Caki2 (cell line): ENCODE measurements at regions not wholly inside any gene's neighbourhood (a gene's known extent, or its start where the extent isn't known, plus 50 kb on each side); places are given as distances from the start of the nearest gene placed in this dataset.
"Not testable (repeated sequence)": the region's sequence is repeated elsewhere in the genome, so short reads cannot be mapped to it uniquely, and the experiment has no call there.

Experiments
- DNase-seq: peaks from one replicate; pipeline ENCODE4 v3.0.0-alpha.2; 2015; ENCODE audit warnings: low read depth
- in situ Hi-C: cut with HindIII; loops from 2 replicates; pipeline ENCODE4 v1.10.0; 2016; ENCODE audit warnings: low sequenced_read_pairs, low pct_unique_long_range_greater_than_20kb, mixed read lengths

- no peak for DNase-seq
- in situ Hi-C loops: no loop called here
Measured at GRCh38 chr7:3133811-3134385, 90.2 kb upstream of the CARD11 start.

DNA sequence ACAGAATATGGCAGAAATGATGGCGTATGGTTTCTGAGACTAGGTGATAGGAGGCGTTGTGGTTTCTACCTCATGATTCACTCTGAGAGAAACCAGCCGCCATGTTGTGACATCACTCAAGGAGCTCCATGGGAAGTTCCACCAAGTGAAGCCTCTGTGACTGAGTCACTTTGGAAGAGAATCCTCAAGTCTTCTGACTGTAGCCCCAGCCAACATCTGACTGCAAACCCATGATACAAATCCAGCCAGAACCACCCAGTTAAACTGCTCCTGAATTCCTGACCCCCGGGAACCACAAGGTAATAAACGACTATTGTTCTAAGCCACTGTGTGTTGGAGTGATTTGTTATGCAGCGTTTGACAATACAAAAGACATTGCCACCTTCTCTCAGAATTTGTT lies 91.1 kb upstream of the CARD11 start:
- in situ Hi-C loops: no loop called here
- DNase-seq: no peak

GRCh38 chr7:3135626-3136025 lies 92.0 kb upstream of the CARD11 start:
- no peak for DNase-seq
- in situ Hi-C loops: no loop called here

DNA sequence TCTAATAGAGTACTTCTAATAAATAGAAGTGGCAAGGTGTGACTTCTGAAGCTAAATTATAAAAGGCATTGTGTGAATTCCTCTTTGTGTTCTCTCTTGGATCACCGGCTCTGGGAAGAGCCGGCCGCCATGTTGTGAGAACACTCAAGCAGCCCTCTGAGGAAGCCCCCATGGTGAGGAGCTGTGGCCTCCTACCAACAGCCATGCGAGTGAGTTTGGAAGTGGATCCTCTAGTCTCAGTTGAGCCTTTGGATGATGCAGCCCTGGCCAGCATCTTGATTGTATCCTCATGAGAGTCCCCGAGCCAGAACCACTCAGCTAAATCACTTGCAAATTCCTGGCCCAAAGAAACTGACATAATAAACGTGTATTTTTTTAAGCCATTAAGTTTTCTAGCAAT lies 94.5 kb upstream of the CARD11 start:
- in situ Hi-C loops: no loop called here
- DNase-seq: no peak

DNA sequence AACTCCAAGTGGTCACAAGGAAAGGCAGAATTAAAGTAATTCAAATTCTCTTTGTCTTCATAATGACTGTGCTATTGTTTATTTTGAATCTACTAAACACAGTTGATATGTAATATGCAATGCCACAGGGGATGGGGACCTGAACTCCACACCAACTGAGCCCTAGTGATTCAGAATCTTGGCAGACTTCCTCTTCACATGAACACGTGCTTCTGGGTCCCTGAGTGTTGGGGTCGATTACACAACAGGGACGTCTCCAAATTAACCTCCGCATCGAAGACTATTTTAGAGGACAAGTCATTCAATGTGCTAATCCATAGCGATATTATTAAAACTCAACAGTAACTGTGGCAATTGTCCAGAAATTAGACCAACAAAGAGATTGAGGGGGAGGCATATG lies 95.3 kb upstream of the CARD11 start:
- DNase-seq: no peak
- in situ Hi-C loops: no loop called here

DNA sequence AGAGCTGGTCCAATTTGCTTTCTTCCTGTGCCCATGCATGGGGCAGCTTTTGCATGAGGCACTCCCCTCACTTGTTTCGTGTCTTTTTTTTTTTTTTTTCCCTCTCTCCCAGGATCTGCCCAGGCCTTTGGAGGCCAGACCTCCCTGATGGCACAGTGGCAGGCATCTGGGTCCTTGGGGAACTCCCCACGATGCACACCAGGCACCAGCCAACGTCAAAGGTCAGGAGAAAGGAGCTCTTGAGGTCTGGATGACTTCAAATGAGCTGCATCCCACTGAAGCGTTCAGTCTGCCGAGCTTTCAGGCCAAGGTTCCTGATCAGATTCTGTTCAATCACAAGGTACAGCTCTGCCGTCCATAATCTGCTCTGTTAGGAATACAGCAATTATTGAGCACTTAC lies 97.2 kb upstream of the CARD11 start:
- DNase-seq: no peak
- in situ Hi-C loops: no loop called here

DNA sequence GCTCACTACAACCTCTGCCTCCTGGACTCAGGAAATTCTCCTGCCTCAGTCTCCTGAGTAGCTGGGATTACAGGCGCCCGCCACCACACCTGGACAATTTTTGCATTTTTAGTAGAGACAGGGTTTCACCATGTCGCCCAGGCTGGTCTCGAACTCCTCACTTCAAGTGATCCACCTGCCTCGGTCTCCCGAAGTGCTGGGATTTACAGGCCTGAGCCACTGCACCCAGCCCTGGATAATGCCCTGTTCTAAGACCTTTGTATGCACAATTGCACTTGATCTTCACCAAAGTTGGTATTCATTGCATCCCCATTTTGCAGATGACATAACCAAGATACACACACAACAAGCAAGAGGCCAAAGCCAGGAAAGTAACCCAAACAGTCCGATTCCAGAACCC lies 97.7 kb upstream of the CARD11 start:
- in situ Hi-C loops: no loop called here
- no peak for DNase-seq

GRCh38 chr7:3143869-3144775 lies 100.5 kb upstream of the CARD11 start:
- DNase-seq: no peak
- in situ Hi-C loops: no loop called here

GRCh38 chr7:3144776-3145125 lies 101.1 kb upstream of the CARD11 start:
- DNase-seq, in situ Hi-C loops: not testable (repeated sequence)

GRCh38 chr7:3146571-3147226 lies 103.0 kb upstream of the CARD11 start:
- in situ Hi-C loops: no loop called here
- DNase-seq: peak; percentile 83

DNA sequence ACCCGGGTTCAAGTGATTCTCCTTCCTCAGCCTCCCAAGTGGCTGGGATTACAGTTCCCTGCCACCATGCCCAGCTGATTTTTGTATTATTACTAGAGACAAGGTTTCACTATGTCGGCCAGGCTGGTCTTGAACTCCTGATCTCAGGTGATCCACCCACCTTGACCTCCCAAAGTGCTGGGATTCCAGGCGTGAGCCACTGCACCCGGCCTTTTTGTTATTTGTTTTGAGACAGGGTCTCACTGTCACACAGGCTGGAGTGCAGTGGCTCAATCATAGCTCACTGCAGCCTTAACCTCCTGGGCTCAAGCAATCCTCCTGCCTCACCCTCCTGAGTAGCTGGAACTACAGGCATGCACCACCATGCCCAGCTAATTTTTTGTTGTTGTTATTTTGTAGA lies 104.8 kb upstream of the CARD11 start:
- DNase-seq, in situ Hi-C loops: not testable (repeated sequence)

- no peak for DNase-seq
- in situ Hi-C loops: no loop called here
Measured at GRCh38 chr7:3149231-3149995, 105.7 kb upstream of the CARD11 start.

DNA sequence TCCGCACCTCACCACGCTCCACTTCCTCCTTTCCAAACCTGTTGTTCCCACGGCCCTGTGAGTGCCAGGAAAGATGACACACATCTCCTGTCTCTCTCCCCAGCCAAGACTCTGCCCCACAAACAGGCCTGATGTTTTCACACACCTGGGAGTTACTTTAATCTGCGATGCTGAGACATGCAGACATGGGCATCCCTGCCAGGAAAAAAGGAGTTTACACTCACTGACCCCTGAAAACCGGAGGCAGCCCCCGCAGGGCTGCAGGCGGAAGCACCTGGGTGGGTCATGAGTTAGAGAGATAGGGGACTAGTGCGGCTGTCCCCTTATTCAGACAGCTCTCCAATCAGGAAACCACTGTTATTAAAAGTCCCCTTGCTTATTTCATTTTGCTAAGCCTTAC lies 106.4 kb upstream of the CARD11 start:
- in situ Hi-C loops: no loop called here
- DNase-seq: no peak

GRCh38 chr7:3151784-3152183 lies 108.1 kb upstream of the CARD11 start:
- no peak for DNase-seq
- in situ Hi-C loops: no loop called here

DNA sequence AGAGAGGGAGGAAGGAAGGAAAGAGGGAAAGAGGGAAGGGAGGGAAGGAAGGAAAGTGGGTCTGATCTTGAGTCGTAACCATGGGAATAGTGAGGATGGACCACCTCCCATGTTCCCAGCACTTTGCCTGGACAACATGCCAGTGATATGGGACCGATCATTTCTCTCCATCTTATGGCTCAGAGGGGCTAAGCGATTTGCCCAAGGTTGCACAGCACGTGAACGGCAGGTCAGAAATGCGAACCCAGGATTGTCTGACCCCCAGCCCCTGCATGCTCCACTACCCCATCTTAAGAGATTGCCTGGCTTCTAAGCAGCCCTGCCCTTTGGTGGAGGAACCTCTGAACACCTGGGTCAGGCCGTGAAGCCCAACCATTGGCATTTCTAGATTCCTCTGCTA lies 109.0 kb upstream of the CARD11 start:
- in situ Hi-C loops: no loop called here
- no peak for DNase-seq

- in situ Hi-C loops: no loop called here
Measured at GRCh38 chr7:3153118-3153517, 109.5 kb upstream of the CARD11 start.

DNA sequence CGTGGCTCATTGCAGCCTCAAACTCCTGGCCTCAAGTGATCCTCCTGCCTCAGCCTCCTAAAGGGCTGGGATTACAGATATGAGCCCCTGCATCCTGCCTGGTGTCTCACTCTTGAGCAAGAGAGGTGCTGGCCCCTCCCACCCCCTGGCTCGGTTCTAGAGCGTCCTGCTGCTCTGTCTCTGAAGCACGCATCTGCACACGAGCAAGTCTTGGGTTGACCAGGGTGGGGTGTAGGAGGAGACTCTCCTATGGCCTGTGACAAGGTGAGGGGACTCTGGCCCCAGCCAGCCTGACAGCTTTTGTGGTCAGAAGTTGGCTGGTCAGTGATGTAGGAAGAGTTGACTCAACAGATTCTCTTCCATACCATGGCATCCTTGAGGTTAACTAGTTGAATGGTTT lies 110.7 kb upstream of the CARD11 start:
- no peak for DNase-seq
- in situ Hi-C loops: no loop called here

More at GRCh38 chr7:3153118-3153517, 109.5 kb upstream of the CARD11 start:
- no peak for DNase-seq

GRCh38 chr7:3154881-3155494 lies 111.3 kb upstream of the CARD11 start:
- DNase-seq: peak; percentile 43
- in situ Hi-C loops: no loop called here
